ENCODE measurements at regions not wholly inside any gene's neighbourhood (a gene's known extent, or its start where the extent isn't known, plus 50 kb on each side); places are given as distances from the start of the nearest gene placed in this dataset.

- Histone ChIP-seq H3K36me3 (no peaks in the 10 kb centered on the region), H3K27ac (no peak overlapping the region), H3K4me1 (no peaks in the 10 kb centered on the region), H3K4me3 (no peak overlapping the region), H3K27me3 (no peaks in the 10 kb centered on the region), H3K9me3 (no peaks in the 10 kb centered on the region)
- no peak for ATAC-seq
- DNase-seq: no peak
- intact Hi-C loops (cut with DNase I): no loop called here
- 54 to 59% methylated on average over 3 of the region's 3 CpGs for WGBS, 2 donors
- no peak for FAIRE-seq
- TF ChIP-seq CTCF (IDR thresholded peaks at IDR 0.05): no peak
These were observed 355.5 kb downstream of the EPHA4 start for GRCh38 chr2:221216636-221217035.

GRCh38 chr2:221225752-221226151 is 346.4 kb downstream of the EPHA4 start:
- Histone ChIP-seq H3K4me1 (no peaks in the 10 kb centered on the region), H3K36me3 (no peaks in the 10 kb centered on the region), H3K27ac (no peak overlapping the region), H3K27me3 (no peaks in the 10 kb centered on the region), H3K4me3 (no peak overlapping the region), H3K9me3 (no peaks in the 10 kb centered on the region)
- FAIRE-seq (no peak), ATAC-seq (no peak), DNase-seq (no peak)
- WGBS, 2 donors: 83 to 89% methylated on average over 2 of the region's 2 CpGs
- intact Hi-C loops (cut with DNase I): no loop called here
- TF ChIP-seq CTCF (IDR thresholded peaks at IDR 0.05): no peak

DNA sequence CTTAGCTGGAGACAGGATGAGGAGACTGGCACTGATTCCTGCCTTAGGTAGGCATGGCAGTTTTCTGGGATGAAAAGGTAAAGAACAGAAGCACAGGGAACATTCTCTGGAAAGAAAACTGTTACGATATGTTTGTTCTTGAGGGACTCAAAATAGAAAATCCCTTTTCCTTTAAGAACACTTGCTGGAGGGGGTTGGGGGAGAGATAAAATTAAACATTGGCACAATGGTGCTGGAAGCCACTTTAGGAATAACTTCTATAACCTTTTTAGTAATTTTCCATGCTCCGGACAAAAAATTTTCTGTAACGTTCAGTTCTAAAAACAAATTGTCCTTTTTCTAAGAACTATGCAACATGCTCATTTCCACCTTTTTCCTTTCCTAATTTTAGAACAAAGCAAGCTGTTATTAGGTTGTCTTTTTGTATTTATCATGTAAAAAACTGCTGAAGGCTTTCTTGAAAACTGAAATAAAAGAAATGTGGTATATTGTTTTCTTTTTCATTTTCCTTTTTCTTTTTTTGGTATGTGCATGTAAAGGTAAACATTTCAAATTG is 343.8 kb downstream of the EPHA4 start:
- no peak for TF ChIP-seq CTCF (IDR thresholded peaks at IDR 0.05)
- no peak for FAIRE-seq

DNA sequence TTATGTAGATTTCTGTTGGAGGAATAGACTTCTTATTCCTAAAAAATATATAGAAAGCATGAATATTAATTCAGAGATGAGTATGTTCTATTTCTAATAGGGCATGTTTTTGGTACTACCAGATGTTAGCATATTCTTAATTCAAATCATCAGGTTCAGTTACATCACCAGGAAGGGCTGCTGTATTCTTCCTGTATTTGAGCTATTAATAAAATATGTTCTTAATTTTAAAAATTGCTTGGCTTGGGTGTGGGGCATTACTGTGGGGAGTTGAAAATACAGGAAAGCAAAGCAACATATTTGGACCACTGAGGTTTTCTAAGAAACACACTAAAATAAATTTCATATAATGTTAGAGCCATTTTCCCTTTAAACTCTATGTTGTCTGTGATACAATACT is 343.0 kb downstream of the EPHA4 start:
- H3K27ac ChIP-seq: no peak overlapping the region
- TF ChIP-seq CTCF (IDR thresholded peaks at IDR 0.05): no peak
- H3K4me1 ChIP-seq: no peaks in the 10 kb centered on the region
- H3K36me3 ChIP-seq: no peaks in the 10 kb centered on the region
- intact Hi-C loops (cut with DNase I): no loop called here
- H3K9me3 ChIP-seq: no peaks in the 10 kb centered on the region
- no peak for FAIRE-seq
- no peak overlapping the region for H3K4me3 ChIP-seq
- DNase-seq: no peak
- no peak for ATAC-seq
- H3K27me3 ChIP-seq: no peaks in the 10 kb centered on the region

More for the DNA sequence above, 343.8 kb downstream of the EPHA4 start:
- Histone ChIP-seq H3K27ac (no peak overlapping the region), H3K4me3 (no peak overlapping the region), H3K9me3 (no peaks in the 10 kb centered on the region), H3K4me1 (no peaks in the 10 kb centered on the region), H3K36me3 (no peaks in the 10 kb centered on the region), H3K27me3 (no peaks in the 10 kb centered on the region)
- WGBS, 2 donors: 75 to 83% methylated on average over 3 of the region's 3 CpGs
- intact Hi-C loops (cut with DNase I): no loop called here
- DNase-seq: no peak
- no peak for ATAC-seq

DNA sequence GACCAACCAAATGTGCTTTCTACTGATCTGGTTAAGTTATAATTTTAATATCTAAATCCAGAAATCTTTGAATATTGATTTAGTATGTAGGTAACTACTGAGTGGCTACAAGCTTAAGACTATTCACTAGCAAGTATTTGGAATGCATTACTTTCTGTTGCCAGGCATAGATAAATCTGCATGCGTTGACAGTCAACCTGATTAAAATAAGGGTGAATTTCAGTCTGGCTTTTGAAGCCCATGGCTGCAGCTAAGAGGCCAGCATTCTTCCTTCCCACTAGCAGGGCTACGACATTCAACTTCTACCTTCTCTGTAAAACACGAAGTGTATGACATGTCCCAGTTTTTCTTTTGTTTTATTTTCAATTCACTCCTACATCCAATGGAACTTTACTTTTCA is 340.6 kb downstream of the EPHA4 start:
- no peaks in the 10 kb centered on the region for H3K36me3 ChIP-seq
- no peaks in the 10 kb centered on the region for H3K27me3 ChIP-seq
- 66 to 81% methylated on average over 3 of the region's 3 CpGs for WGBS, 2 donors
- no peaks in the 10 kb centered on the region for H3K9me3 ChIP-seq
- FAIRE-seq (no peak), DNase-seq (no peak), ATAC-seq (no peak)
- no peak overlapping the region for H3K27ac ChIP-seq
- H3K4me3 ChIP-seq: no peak overlapping the region
- intact Hi-C loops (cut with DNase I): no loop called here
- TF ChIP-seq CTCF (IDR thresholded peaks at IDR 0.05): no peak
- no peaks in the 10 kb centered on the region for H3K4me1 ChIP-seq

Measured in pancreas (tissue), 10 donors.